RKO (cell line): ENCODE measurements at regions not wholly inside any gene's neighbourhood (a gene's known extent, or its start where the extent isn't known, plus 50 kb on each side); places are given as distances from the start of the nearest gene placed in this dataset.
"Not testable (repeated sequence)": the region's sequence is repeated elsewhere in the genome, so short reads cannot be mapped to it uniquely, and the experiment has no call there.

Experiments used
- DNase-seq: peaks from one replicate; pipeline ENCODE4 v3.0.0-alpha.2; 2016; ENCODE audit warnings: low spot score

DNA sequence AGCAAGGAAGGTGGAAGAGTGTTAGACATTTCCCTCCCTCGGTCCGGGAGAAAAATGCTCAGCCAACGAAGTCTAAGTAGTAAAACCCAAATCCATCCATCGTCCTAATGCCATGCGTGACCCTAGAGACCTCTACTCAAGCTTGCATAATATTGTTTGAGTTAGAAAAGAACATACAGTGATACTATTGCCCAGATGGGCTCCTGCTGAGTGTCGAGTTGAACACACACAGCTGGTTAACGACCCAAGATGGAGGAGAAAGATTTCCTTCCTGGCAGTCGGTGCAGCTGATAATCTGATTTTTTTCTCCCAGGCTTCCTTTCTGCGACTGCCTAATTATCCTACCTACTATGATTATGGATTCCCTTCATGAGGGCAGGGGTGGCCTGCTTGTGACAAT lies 164.4 kb upstream of the KCNG1 start:
- DNase-seq = no peak

DNA sequence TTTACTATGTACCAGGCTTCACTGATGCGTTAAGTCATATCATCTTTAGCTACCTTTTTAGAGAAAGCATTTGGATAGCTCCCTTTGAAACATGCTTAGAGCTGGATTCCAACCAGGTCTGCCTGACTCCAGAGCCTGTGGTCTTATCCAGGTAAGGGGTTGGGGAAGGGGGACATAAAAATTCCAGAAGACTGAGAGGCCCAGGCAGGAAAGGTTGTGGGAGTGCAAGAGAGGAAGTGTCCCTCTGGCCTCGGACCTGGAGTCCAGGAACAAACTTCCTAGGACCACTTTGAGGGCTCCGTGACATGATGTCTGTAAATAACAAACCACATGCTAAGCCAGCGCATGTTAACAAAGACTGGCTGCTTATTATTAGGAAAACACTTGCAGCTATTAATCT lies 163.0 kb upstream of the KCNG1 start:
- no peak for DNase-seq

DNA sequence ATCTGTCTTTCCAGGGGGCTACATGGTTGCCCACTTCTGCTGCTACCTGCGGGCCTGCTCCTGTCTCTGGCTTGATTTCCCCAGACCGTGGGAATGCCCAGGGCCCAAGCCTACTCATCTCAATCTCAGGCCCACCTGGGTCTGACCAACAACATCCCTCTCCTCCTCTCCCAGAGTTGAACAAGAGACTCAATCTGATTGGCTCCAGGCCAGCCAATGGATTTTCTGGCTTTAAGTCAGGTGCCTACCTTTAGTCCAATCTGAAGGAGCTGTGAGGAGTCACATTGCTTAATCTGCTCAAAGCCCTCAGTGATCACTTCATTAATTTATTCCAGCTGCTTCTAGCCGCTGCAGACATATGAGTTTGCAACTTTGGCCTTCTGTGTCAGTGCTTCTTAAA lies 162.4 kb upstream of the KCNG1 start:
- DNase-seq = no peak

DNA sequence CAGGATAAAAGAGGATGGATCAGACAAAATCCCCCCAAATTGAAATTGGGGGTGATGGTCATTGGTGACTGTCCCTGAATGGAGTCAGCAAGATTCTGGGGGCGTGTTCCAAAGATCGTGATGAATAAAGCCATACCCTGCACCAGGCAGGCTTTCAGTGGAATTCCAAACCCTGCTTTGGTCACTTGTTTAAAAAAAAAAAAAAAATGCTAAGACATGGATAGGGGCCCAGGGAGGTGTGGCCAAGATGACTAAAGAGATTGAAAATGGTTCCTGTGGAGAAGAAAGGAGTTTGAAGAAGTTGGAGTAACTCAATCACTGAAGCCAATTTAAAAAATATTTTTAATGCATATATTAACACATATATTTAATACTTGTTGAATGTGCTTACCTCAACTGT lies 161.4 kb upstream of the KCNG1 start:
- no peak for DNase-seq

DNA sequence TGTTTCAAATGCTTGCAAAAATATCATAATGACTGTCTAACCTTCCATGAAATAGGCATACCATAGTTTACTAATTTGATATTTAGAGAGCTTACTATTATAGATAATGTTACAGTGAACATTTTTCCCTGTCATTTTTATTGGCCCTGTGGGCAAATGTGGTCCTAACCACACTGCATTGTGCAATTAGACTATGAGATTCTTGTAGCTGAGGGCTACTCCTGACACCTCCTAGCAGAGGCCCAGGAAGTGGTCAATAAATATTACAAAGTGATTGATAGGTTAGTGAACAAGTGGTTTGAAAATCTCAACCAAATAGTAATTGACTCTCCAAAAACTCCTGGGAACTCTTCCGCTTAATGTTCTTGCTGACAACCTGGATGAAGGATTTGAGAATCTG lies 160.5 kb upstream of the KCNG1 start:
- no peak for DNase-seq

DNA sequence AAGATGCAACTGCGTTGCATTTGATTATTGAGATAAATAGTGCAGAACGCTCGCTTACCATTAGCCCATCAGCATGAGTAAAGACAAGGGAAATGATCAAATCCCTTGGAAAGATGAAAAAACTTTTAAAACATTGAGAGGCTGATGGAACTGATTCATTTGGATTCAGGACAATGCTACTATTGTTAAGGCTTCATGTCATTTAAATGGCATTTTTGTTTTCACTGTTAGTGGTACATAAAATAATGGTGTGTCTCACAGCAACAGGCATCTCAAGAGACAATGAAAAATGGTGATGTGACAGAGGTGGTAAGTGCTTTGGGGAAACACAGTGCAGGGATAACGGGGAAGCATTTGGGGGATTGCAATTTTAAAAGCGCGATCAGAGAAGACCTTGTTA lies 159.7 kb upstream of the KCNG1 start:
- DNase-seq = no peak

DNA sequence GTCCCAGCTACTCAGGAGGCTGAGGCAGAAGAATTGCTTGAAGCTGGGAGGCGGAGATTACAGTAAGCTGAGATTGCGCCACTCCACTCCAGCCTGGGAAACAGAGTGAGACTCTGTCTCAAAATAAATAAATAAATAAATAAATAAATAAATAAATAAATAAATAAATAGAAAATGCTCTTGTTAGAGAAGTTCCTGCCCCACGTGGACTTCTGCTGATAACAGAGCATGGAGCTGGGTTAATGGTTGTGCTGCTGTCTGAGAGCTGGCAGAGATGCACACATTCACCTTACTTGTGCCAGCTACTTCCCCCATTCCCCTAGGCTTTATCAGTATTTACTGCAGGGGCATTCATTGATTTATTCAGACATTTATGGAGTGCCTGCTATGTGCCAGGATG lies 155.2 kb upstream of the KCNG1 start:
- no peak for DNase-seq

DNA sequence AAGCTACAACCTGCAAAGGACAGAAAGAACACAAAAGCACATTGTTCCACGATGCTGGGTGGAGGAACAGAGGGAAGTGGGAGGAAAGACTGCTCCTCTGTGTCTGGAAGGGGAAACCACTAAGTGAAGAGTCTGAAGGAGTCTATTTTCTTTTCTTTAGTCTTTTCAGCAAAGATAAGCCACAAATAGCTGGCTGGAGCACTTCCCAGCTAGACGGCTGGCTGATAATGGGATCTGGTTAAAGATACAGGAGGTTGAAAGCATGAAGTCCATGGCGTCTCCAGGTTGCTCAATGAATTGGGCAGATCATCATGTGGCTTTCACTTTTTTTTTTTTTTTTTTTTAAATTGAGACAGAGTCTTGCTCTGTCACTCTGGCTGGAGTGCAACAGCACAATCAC lies 154.0 kb upstream of the KCNG1 start:
- no peak for DNase-seq

DNA sequence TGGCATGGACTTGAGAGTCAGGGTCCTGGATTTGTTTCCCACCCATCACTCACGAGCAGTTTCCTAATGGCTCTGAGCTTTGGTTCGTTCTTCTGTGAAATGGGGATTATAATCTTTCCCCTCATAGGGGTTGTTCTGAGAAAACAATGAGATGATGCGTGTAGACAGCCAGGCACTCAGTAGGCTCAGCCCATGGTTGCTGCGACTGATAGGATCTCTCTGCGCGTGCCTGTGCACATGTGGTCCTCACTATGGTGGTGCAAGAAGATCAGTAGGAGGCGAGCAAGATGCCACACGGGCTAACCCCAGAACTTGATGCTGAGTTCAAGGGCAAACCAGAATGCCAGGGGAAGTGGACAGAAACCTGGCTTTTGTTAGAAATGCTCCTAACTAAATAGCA lies 153.5 kb upstream of the KCNG1 start:
- no peak for DNase-seq

DNA sequence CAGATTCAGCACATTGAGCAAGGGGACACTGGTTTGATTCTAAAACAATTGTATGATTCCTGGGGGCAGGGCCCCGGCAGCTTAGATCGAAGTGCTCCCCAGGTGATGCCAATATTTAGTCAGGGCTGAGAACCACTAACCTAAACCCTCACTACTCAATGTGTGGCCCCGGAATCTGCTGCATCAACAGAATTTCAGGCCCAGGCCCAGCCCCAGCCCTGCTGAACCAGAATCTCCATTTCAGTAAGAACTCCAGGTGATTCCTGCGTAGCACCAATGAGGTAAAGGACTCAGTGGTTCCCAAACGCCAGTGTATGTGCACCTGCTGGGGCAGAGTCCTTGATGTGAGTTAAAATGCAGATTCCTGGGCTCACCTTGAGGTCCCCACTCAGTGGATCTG lies 152.8 kb upstream of the KCNG1 start:
- no peak for DNase-seq

DNA sequence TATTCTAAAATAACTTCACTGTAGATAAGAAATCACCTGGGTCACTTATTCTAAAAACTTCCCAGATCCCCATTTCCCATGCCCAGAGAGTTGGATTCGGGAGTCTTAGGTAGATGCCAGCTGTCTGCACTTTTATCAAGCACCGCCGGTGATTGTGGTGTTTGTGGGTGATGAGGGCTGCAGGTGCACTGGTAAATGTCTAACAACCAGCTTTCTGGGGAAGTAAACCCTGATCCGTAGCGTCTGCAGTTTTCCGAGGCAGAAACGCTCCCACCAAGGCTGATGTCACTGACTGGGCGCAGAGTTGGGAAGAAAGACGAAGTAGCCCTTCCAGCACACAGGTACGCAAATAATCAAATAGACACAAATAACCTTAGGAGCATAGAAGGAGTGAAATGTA lies 152.2 kb upstream of the KCNG1 start:
- no peak for DNase-seq

DNA sequence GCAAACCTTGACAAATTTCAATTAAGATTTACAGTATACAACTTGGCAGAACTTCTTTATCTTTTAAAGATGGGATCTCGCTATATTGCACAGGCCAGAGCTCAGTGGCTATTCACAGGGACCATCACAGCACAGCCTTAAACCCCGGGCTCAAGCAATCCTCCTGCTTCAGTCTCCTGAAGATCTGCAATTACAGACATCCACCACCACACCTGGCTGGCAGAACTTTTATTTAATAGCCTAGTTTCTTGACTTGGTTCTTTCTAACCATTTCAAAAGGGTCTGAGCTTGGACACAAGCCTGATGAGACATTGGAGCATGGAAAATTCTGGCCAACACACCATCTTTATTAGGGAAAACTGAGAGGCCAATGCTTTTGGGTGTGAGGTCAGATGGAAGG lies 151.6 kb upstream of the KCNG1 start:
- DNase-seq = no peak

DNA sequence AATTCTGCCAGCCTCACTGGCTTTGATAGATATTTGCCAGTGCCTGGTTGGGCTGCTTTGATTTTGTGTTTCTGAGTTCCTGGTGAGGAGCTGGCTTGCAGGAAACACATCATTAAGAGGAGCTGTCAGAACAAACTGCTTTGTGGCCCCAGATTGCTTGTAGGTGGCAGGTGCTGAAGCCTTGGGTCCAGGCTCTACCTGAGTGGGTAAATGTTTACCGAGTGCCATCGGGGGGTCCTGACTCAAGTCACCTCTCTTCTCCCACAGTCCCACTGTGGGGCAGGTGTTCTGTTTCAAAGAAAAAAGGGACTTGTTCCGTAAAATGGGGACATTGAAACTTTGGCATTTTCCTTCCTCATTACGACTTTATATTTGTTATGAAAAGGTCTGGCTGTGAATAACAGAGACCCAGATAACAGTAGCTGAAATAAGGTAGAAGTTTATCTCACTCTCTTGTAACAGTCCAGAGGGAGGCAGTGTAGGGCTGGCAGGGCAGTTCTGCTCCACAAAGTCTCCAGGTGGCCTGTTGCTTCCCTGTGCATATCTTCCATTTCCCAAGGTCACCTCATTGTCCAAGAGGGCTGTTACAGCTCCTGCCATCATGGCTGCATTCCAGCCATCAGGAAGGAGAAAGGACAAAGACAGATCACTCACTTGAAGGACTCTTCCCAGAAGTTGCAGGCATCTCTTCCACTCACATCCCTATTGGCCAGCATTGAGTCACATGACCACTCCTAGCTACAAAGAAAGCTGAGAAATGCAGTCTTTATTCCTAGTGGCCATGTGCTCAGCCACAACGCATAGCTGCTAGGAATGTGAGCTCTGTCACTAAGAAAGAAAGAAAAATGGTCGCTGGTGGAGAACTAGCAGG lies 149.9 kb upstream of the KCNG1 start:
- no peak for DNase-seq

DNA sequence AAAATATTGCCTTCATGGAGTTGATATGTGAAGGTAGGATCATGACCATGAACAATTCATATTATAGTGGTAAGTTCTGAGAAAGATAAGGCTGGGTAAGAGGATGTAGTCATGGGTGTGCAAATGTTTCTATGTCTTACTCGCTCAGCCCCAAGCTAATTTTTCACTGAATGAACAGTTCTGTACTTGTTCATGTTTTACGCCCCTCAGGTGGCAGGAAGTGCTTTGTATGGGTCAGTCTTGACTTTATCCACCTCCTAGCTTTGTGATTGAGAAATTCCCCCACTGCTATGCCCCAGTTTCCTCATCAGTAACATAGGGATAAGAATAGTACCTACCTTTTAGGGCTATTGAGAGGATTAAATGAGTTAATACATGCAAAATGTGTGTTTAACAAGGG lies 148.2 kb upstream of the KCNG1 start:
- DNase-seq = no peak

DNA sequence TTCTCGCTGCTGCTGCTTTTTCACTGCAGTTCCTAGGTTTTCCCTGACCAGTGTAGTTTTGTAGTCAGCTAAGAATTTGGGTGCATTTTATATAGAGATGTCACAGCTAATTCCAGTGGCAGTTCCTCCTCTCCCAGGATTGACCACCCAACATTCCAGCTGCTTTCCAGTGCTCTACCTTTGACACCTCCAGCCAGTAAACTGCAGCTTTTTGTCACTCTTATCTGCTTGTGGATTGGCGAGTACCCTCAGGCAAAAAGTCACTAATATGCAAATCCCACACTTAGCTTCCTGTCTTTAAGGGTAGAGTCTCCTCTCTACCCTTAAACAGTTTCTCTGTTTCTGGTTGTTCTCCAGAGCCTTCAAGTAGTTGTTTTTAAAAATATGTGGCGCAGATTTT lies 146.9 kb upstream of the KCNG1 start:
- no peak for DNase-seq

DNA sequence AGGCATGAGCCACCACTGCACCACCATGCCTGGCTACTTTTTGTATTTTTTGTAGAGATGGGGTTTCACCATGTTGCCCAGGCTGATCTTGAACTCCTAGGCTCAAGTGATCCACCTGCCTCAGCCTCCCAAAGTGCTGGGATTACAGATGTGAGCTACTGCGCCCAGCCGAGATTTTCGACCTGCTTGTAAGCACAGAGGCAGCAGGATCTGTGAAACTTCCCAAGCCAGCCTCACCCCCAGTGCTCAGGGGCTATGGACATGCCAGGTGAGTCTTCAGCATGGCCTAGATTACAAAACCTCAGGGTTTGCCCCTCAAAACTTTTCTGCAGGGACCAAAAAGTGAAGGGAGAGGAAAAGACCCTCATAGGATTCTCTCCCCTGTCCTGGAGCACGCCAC lies 145.0 kb upstream of the KCNG1 start:
- DNase-seq = not testable (repeated sequence)

DNA sequence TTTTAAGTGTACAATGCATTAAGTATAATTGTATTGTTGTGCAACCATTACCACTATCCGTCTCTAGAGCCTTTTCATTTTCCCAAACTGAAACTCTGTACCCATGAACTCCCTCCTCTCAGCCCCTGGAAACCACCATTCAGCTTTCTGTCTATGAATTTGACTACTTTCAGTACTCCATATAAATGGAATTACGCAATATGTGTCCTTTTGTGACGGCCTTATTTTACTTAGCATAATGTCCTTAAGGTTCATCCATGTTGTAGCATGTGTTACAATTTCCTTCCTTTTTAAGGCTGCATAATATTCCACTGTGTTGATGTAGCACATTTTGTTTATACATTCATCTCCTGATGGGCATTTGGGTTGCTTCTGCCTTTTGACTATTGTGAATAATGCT lies 143.6 kb upstream of the KCNG1 start:
- DNase-seq = no peak

DNA sequence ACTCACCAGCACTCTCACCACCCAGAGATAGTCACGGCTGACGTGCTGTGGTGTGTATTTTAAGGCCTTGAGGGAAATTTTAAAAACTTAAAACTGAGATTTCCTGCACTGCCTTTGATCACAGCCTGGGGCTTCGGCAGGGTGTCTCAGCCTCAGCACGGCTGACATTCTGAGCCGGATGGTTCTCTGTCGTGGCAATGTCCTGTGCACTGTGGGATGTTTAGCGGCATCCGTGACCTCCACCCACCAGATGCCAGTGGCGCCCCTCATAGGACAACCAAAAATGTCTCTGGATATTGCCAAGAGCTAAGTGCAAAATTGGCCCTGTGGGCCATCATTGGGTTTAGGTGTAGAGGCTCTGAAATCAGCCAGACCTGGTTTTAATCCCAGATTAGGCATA lies 142.2 kb upstream of the KCNG1 start:
- no peak for DNase-seq

DNA sequence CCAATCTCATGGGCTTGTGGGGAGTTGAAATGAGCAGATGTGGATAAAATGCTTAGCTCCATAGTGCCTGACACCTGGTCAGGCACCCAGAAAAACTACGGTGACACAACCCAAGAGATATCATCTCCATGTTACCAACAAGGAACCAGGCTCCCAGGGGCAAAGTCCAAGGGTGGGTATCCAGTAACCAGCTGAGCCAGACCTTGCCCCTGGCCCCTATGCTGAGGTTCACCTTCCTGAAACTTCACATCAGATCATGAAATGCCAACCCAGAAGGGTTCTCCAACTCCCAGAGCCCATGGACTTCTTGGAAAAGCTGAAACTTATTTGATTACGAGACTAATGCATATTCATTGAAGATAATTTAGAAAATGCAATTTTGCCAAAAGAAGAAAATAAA lies 141.8 kb upstream of the KCNG1 start:
- DNase-seq = no peak

DNA sequence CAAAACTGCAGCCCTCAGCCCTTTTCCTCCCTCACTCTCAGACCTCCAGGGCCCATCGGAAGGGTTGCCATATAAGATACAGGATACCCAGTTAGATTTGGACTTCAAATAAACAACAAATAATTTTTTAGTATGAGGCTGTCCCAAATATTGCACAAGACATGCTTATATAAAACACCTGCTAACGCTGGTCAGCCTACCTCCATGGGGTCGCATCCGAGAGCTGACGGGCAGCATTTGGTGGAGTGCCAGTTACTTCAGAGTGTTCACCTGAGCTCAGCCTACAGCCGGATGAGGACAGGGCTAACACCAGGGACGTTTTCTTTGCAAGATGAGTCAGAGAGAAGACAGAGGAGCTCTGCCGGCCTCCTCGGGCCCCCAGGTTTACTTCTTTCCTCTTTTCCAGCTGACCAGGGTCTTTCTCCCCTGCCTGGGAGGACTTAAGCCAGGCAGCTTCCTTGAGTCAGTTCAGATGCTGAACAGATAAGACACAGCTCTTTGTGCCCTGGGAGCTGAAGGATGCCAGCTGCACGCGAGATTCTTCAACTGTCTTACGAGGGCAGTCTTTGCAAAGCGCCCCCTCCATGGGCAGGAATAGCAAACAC lies 141.2 kb upstream of the KCNG1 start:
- no peak for DNase-seq

DNA sequence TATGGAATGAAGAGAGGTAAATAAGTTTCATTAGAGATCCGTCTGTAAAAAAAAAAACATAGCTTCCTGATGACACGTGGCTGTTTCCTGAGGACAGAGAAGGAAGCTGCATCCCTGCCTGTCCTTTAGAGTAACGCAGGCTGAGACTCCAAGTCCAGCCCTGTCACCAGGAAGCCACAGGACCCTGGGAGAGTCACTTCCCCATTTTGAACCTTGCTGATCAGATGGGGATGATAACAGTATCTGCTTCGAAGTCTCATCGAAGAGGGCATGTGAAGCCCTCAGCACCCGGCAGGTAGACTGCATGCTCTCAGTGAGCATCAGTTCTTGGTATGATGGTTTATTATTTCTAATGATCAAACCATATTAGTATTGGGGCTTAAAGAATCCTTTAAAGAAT lies 139.1 kb upstream of the KCNG1 start:
- DNase-seq = no peak

DNA sequence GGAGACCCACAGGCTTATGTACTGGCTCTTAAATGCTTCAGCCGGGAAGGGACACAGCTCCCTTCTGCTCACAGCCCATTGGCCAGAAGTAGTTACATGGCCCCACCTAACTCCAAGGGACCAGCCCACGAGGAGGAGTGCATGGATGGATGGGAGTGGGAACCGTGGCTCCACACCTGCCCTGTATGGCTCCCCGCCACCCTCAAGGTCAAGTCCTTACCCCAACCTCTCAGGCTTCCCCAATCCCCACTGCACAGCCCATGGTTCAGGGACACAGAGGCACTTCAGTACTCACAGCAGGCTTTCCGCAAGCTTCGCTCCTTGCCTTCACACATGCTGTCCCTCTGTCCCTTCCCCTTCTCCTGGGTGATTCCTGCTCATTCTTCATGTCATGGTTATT lies 137.9 kb upstream of the KCNG1 start:
- no peak for DNase-seq

DNA sequence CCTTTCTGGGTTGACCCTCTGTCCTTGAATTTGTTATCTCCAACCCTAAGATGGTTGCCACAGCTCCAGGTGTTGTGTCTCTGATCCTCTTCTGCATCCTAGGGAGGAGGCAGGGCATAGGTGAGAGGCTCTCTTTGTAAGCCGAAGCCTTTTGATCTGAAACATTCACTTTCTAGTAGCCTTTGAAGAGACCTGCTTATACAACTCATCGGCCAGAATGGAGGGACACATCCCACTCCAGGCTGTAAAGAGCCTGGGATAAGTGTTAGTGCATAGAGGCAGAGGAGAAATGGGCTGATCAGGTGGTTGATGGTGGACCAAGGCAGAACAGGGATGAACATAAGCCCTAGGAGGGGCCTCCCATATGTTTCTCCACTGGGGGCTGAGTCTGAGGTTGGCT lies 137.1 kb upstream of the KCNG1 start:
- DNase-seq = no peak

DNA sequence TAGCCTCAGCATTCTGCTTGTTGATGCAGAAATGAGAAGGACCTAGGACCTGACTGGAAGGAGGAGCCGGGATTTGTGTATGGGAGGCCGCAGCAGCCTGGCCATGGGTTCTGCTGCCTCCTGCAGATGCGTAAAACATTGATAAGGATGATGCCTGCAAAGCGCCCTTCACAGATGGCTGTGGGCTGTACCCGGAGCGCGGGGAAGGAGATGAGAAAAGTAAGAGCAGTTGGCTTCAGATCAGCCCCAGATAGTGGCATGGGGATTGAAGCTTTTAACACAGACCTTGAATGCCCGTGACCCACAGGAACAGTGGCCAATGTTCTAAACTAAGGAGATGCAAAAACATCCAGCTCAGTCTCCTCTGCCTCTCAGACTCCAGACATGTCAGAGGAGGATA lies 136.4 kb upstream of the KCNG1 start:
- no peak for DNase-seq
